HCT116 (cell line): ENCODE measurements at regions not wholly inside any gene's neighbourhood (a gene's known extent, or its start where the extent isn't known, plus 50 kb on each side); places are given as distances from the start of the nearest gene placed in this dataset.

Source experiments
- ATAC-seq: fragments of 200-7000 bp; cut with Tn5 transposase; 2 replicates; pipeline ENCODE4 v1.9.1; 2020; ENCODE audit warnings: mild to moderate bottlenecking, moderate library complexity
- BruUV-seq: library from RNA; stranded (reverse); fragments of 400-500 nt; replicated peaks from 2 replicates; lab custom pipeline; 2021; lab: Mats Ljungman, UMichigan
- CTCF ChIA-PET: fragments of 300-600 bp; sonication (Branson Sonifier 250); formaldehyde crosslinking; loops from one replicate; lab custom pipeline; 2021; ENCODE audit warnings: antibody characterized with exemption; lab: Charles Lee
- POLR2A ChIA-PET: fragments of 300-600, 350-600 bp; sonication (Branson Sonifier 250); formaldehyde crosslinking; loops from one replicate; lab custom pipeline; 2021; ENCODE audit warnings: antibody characterized with exemption; lab: Charles Lee
- RAD21 ChIA-PET, 2 experiments: fragments of 300-600 bp; sonication (Branson Sonifier 250); formaldehyde crosslinking; loops; one replicate each; lab custom pipeline; 2023; ENCODE audit warnings: low total read pairs in 2 of 2; ENCODE audit not compliant: uncharacterized antibody in 2 of 2, unreplicated experiment in 2 of 2, low non-redundant PET in 1 of 2; lab: Charles Lee
- DNase-seq: peaks from one replicate; pipeline ENCODE4 v3.0.0-alpha.2; 2010; ENCODE audit warnings: low read depth, low spot score
- H2AFZ ChIP-seq: fragments of 200-600 bp; shearing (Covaris generic), sonication (generic); 2 replicates; pipeline ENCODE4 v1.6.1; 2017; ENCODE audit warnings: low read depth, mixed run types, mixed read lengths, antibody characterized with exemption, low read length; ENCODE audit not compliant: poor library complexity, severe bottlenecking
- H3K27ac ChIP-seq: 2 replicates; pipeline ENCODE4 v1.5.1; 2012; ENCODE audit warnings: low read depth, low read length
- H3K27me3 ChIP-seq: fragments of 200-600 bp; sonication (generic); 2 replicates; pipeline ENCODE4 v1.6.1; 2016; ENCODE audit warnings: mixed run types, low read length, mixed read lengths; ENCODE audit not compliant: insufficient read depth
- H3K36me3 ChIP-seq, 2 experiments: fragments of 200-500 bp in 1 of 2; fragments of 200-600 bp in 1 of 2; sonication (Bioruptor generic) in 1 of 2; sonication (generic) in 1 of 2; 2 replicates each; pipeline versions ENCODE4 v1.5.1 to v1.6.1; 2014 to 2016; ENCODE audit warnings: low read length in 2 of 2, inconsistent platforms in 1 of 2, mixed read lengths in 1 of 2, mixed run types in 1 of 2; ENCODE audit not compliant: insufficient read depth in 2 of 2, control insufficient read depth in 1 of 2
- H3K4me1 ChIP-seq, 2 experiments: fragments of 200-600 bp in 1 of 2; sonication (generic) in 1 of 2; 2 replicates each; pipeline versions ENCODE4 v1.5.1 to v1.6.1; 2012 to 2017; ENCODE audit warnings: low read length in 2 of 2, inconsistent platforms in 1 of 2, mild to moderate bottlenecking in 1 of 2, mixed read lengths in 1 of 2, mixed run types in 1 of 2, moderate library complexity in 1 of 2; ENCODE audit not compliant: insufficient read depth in 2 of 2, control insufficient read depth in 1 of 2
- H3K4me2 ChIP-seq: fragments of 200-600 bp; sonication (generic); 2 replicates; pipeline ENCODE4 v1.6.1; 2017; ENCODE audit warnings: mixed run types, low read length, mixed read lengths
- H3K4me3 ChIP-seq, 2 experiments: fragments of 200-600 bp in 1 of 2; sonication (generic) in 1 of 2; replicated peaks in 1 of 2; 2 replicates each; pipeline ENCODE4 v1.5.1; 2011 to 2016; ENCODE audit warnings: low read length in 2 of 2, control low read depth in 1 of 2, low read depth in 1 of 2, mild to moderate bottlenecking in 1 of 2, mixed read lengths in 1 of 2, mixed run types in 1 of 2
- H3K79me2 ChIP-seq: fragments of 200-600 bp; sonication (generic); 2 replicates; pipeline ENCODE4 v1.6.1; 2017; ENCODE audit warnings: mild to moderate bottlenecking, mixed run types, low read length, moderate library complexity, mixed read lengths; ENCODE audit not compliant: insufficient read depth
- H3K9ac ChIP-seq: fragments of 200-600 bp; sonication (generic); 2 replicates; pipeline ENCODE4 v1.6.1; 2016; ENCODE audit warnings: low read length, mixed read lengths
- H3K9me2 ChIP-seq: fragments of 200-600 bp; sonication (generic), shearing (Covaris generic); 2 replicates; pipeline ENCODE4 v1.6.1; 2017; ENCODE audit warnings: mixed run types, mild to moderate bottlenecking, moderate library complexity; ENCODE audit not compliant: insufficient read depth
- H3K9me3 ChIP-seq, 2 experiments: fragments of 200-500 bp in 1 of 2; fragments of 200-600 bp in 1 of 2; sonication (Bioruptor generic) in 1 of 2; sonication (generic) in 1 of 2; 2 replicates each; pipeline ENCODE4 v1.6.1; 2014 to 2017; ENCODE audit warnings: low read length in 2 of 2, mixed read lengths in 2 of 2, inconsistent platforms in 1 of 2, low read depth in 1 of 2, mild to moderate bottlenecking in 1 of 2, mixed run types in 1 of 2, moderate library complexity in 1 of 2; ENCODE audit not compliant: control insufficient read depth in 1 of 2, insufficient read depth in 1 of 2
- H4K20me1 ChIP-seq: fragments of 200-600 bp; sonication (generic), shearing (Covaris generic); 2 replicates; pipeline ENCODE4 v1.6.1; 2017; ENCODE audit warnings: mixed run types, mild to moderate bottlenecking, moderate library complexity; ENCODE audit not compliant: insufficient read depth
- CEBPB ChIP-seq: IDR thresholded peaks from 2 replicates; pipeline ENCODE4 v1.6.1; 2012; ENCODE audit warnings: low read depth
- ELF1 ChIP-seq: IDR thresholded peaks from 2 replicates; pipeline ENCODE4 v1.6.1; 2012; ENCODE audit warnings: low read depth, borderline replicate concordance
- EZH2phosphoT487 ChIP-seq: fragments of 200-600 bp; IDR thresholded peaks from 2 replicates; pipeline ENCODE4 v1.6.1; 2018; ENCODE audit warnings: antibody characterized with exemption, borderline replicate concordance
- FOSL1 ChIP-seq: IDR thresholded peaks from 2 replicates; pipeline ENCODE4 v1.6.1; 2012; ENCODE audit warnings: low read depth
- JUND ChIP-seq: IDR thresholded peaks from 2 replicates; pipeline ENCODE4 v1.6.1; 2012
- POLR2AphosphoS5 ChIP-seq: IDR thresholded peaks from 2 replicates; pipeline ENCODE4 v1.6.1; 2011; ENCODE audit warnings: mild to moderate bottlenecking, low read depth, low read length, moderate library complexity
- SP1 ChIP-seq: IDR thresholded peaks from 2 replicates; pipeline ENCODE4 v1.6.1; 2012; ENCODE audit warnings: low read depth
- SRF ChIP-seq: IDR thresholded peaks from 2 replicates; pipeline ENCODE4 v1.6.1; 2012; ENCODE audit warnings: low read depth
- TCF7L2 ChIP-seq: IDR thresholded peaks from 2 replicates; pipeline ENCODE4 v1.7.0; 2011; ENCODE audit warnings: borderline replicate concordance, inconsistent platforms; ENCODE audit not compliant: insufficient read depth, insufficient read length; ENCODE audit errors: extremely low read depth
- YY1 ChIP-seq: IDR thresholded peaks from 2 replicates; pipeline ENCODE4 v1.6.1; 2011; ENCODE audit warnings: low read length, low read depth, moderate library complexity, mild to moderate bottlenecking; ENCODE audit not compliant: insufficient replicate concordance; ENCODE audit errors: extremely low read depth
- ZFX ChIP-seq: fragments of 450-650 bp; IDR thresholded peaks from 2 replicates; pipeline ENCODE4 v1.6.1; 2017
- ZNF274 ChIP-seq: fragments of 200-500 bp; sonication (Bioruptor generic); IDR thresholded peaks from 2 replicates; pipeline ENCODE4 v1.6.1; 2014; ENCODE audit warnings: mild to moderate bottlenecking, low read depth, low read length, inconsistent platforms
- intact Hi-C: fragments of 100-400 bp; cut with micrococcal nuclease; formaldehyde crosslinking; loops from 2 replicates; pipeline ENCODE4 v1.10.0; 2022
- TF ChIP-seq, protein P1 (sequence below): IDR thresholded peaks from 2 replicates; pipeline ENCODE4 v1.6.1; 2012; ENCODE audit warnings: low read depth
- TF ChIP-seq, protein P2 (sequence below): IDR thresholded peaks from 2 replicates; pipeline ENCODE4 v1.6.1; 2012
- TF ChIP-seq, protein P3 (sequence below), 3 experiments: fragments of 200-600 bp in 1 of 3; sonication (generic) in 1 of 3; IDR thresholded peaks in 2 of 3; conservative IDR thresholded peaks in 1 of 3; 2 replicates each; pipeline ENCODE4 v1.5.1; 2012 to 2017; ENCODE audit warnings: low read depth in 2 of 3, low read length in 2 of 3, antibody characterized with exemption in 1 of 3, borderline replicate concordance in 1 of 3, control low read depth in 1 of 3, mild to moderate bottlenecking in 1 of 3, mixed read lengths in 1 of 3, mixed run types in 1 of 3, moderate library complexity in 1 of 3; ENCODE audit not compliant: insufficient read depth in 1 of 3
- TF ChIP-seq, protein P4 (sequence below): IDR thresholded peaks from 2 replicates; pipeline ENCODE4 v1.6.1; 2012

DNA sequence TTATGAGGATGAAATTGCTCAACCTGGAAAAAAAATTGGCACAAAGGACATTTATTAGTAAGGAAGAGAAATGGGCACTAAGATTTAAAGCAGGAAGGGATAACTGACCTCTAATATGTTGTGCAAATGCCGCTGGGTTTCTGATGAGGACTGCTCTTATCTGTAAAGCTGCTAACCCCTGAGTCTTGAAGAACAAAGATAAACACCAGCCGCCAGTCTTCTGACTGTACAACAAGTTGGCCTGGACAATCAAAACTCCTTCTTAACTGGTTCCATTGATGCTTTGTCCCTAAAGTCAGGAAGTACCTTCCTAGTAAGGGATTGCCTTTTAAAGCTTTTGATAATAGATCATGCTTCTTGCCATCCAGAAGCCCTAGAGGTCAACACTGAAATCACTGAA, 301.8 kb downstream of the TRIB2 start (continued):
- TF ChIP-seq, protein P1, sequence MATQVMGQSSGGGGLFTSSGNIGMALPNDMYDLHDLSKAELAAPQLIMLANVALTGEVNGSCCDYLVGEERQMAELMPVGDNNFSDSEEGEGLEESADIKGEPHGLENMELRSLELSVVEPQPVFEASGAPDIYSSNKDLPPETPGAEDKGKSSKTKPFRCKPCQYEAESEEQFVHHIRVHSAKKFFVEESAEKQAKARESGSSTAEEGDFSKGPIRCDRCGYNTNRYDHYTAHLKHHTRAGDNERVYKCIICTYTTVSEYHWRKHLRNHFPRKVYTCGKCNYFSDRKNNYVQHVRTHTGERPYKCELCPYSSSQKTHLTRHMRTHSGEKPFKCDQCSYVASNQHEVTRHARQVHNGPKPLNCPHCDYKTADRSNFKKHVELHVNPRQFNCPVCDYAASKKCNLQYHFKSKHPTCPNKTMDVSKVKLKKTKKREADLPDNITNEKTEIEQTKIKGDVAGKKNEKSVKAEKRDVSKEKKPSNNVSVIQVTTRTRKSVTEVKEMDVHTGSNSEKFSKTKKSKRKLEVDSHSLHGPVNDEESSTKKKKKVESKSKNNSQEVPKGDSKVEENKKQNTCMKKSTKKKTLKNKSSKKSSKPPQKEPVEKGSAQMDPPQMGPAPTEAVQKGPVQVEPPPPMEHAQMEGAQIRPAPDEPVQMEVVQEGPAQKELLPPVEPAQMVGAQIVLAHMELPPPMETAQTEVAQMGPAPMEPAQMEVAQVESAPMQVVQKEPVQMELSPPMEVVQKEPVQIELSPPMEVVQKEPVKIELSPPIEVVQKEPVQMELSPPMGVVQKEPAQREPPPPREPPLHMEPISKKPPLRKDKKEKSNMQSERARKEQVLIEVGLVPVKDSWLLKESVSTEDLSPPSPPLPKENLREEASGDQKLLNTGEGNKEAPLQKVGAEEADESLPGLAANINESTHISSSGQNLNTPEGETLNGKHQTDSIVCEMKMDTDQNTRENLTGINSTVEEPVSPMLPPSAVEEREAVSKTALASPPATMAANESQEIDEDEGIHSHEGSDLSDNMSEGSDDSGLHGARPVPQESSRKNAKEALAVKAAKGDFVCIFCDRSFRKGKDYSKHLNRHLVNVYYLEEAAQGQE = no peak
- no peak for TF ChIP-seq SRF
- TF ChIP-seq, all 23 proteins: peak for 0

DNA sequence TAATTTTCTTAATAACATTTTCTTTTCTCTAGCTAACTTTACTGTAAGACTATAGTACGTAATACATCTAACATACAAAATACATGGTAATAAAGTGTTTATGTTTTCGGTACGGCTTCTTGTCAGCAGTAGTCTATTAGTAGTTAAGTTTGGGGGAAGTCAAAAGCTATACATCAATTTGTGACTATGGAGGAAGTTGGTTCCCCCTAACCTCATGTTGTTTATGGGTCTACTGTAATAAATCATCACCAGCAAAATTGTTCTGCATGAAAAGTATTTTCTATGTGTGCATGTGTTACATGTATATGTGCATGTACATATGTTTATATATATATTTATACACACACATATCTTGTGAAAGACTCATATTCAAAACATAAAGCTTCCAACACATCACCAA, 303.0 kb downstream of the TRIB2 start:
- no peaks in the 10 kb centered on the region for H4K20me1 ChIP-seq
- H3K4me2 ChIP-seq = no peak overlapping the region
- H3K9ac ChIP-seq = no peak overlapping the region
- RAD21 ChIA-PET = no interaction called here
- POLR2A ChIA-PET = no interaction called here
- no peaks in the 10 kb centered on the region for H3K79me2 ChIP-seq
- CTCF ChIA-PET = no interaction called here
- no peak overlapping the region for H2AFZ ChIP-seq
- H3K27ac ChIP-seq = no peak overlapping the region
- DNase-seq (no peak), ATAC-seq (no peak)
- H3K27me3 ChIP-seq = no peaks in the 10 kb centered on the region
- no peaks in the 10 kb centered on the region for H3K4me1 ChIP-seq
- intact Hi-C loops = no loop called here
- no peak overlapping the region for H3K4me3 ChIP-seq
- H3K9me2 ChIP-seq = no peaks in the 10 kb centered on the region
- no TSS peak for BruUV-seq
- no peaks in the 10 kb centered on the region for H3K36me3 ChIP-seq
- no peaks in the 10 kb centered on the region for H3K9me3 ChIP-seq
- TF ChIP-seq FOSL1 = no peak
- no peak for TF ChIP-seq POLR2AphosphoS5
- TF ChIP-seq, protein P1 = no peak
- TF ChIP-seq, protein P2, sequence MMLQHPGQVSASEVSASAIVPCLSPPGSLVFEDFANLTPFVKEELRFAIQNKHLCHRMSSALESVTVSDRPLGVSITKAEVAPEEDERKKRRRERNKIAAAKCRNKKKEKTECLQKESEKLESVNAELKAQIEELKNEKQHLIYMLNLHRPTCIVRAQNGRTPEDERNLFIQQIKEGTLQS = no peak
- no peak for TF ChIP-seq JUND
- TF ChIP-seq ZNF274 = no peak
- no peak for TF ChIP-seq SP1
- TF ChIP-seq, protein P3, sequence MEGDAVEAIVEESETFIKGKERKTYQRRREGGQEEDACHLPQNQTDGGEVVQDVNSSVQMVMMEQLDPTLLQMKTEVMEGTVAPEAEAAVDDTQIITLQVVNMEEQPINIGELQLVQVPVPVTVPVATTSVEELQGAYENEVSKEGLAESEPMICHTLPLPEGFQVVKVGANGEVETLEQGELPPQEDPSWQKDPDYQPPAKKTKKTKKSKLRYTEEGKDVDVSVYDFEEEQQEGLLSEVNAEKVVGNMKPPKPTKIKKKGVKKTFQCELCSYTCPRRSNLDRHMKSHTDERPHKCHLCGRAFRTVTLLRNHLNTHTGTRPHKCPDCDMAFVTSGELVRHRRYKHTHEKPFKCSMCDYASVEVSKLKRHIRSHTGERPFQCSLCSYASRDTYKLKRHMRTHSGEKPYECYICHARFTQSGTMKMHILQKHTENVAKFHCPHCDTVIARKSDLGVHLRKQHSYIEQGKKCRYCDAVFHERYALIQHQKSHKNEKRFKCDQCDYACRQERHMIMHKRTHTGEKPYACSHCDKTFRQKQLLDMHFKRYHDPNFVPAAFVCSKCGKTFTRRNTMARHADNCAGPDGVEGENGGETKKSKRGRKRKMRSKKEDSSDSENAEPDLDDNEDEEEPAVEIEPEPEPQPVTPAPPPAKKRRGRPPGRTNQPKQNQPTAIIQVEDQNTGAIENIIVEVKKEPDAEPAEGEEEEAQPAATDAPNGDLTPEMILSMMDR (IDR thresholded peaks at IDR 0.05 in 2 of 3, conservative IDR thresholded peaks at IDR 0.05 in 1 of 3; ENCODE audit: borderline replicate concordance in 1 of 3, insufficient read depth in 1 of 3, low read depth in 2 of 3, low read length in 2 of 3) = no peak
- TF ChIP-seq ZFX = no peak
- TF ChIP-seq CEBPB = no peak
- TF ChIP-seq ELF1 = no peak
- TF ChIP-seq, protein P4, sequence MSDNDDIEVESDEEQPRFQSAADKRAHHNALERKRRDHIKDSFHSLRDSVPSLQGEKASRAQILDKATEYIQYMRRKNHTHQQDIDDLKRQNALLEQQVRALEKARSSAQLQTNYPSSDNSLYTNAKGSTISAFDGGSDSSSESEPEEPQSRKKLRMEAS = no peak
- TF ChIP-seq YY1 = no peak
- no peak for TF ChIP-seq TCF7L2
- TF ChIP-seq EZH2phosphoT487 = no peak
- no peak for TF ChIP-seq SRF
